B cell (primary cell): ENCODE measurements at regions not wholly inside any gene's neighbourhood (a gene's known extent, or its start where the extent isn't known, plus 50 kb on each side); places are given as distances from the start of the nearest gene placed in this dataset.

Source experiments
- ATAC-seq: fragments of 200-7000 bp; cut with Tn5 transposase; one replicate; pipeline ENCODE4 v1.10.0; 2021; ENCODE audit warnings: low read depth, mild to moderate bottlenecking, moderate number of reproducible peaks, moderate library complexity
- CTCF ChIA-PET: fragments of 350-600 bp; sonication (Branson Sonifier 250); formaldehyde crosslinking; loops from one replicate; lab custom pipeline; 2021; ENCODE audit warnings: antibody characterized with exemption, inconsistent platforms; lab: Charles Lee
- POLR2A ChIA-PET: fragments of 350-600 bp; sonication (Branson Sonifier 250); formaldehyde crosslinking; loops from one replicate; lab custom pipeline; 2021; ENCODE audit warnings: antibody characterized with exemption; lab: Charles Lee
- DNase-seq: peaks from one replicate; pipeline ENCODE4 v3.0.0; 2013
- H2AFZ ChIP-seq: 2 replicates; pipeline ENCODE4 v1.6.1; 2012; ENCODE audit warnings: mild to moderate bottlenecking, low read depth, low read length; ENCODE audit not compliant: insufficient read depth, poor library complexity, severe bottlenecking
- H3K27ac ChIP-seq, 2 donors: 1 replicate in 1 of 2; 2 replicates in 1 of 2; pipeline ENCODE4 v1.5.1; 2012 to 2013; ENCODE audit warnings: low read length in 2 of 2, mild to moderate bottlenecking in 2 of 2, moderate library complexity in 1 of 2
- H3K27me3 ChIP-seq, 4 experiments: fragments of 200-600 bp in 1 of 4; sonication (generic) in 1 of 4; replicated peaks in 1 of 4; 1 replicate in 2 of 4; 2 replicates in 2 of 4; pipeline versions ENCODE4 v1.6.1 to v1.7.0; 2013 to 2016; ENCODE audit warnings: low read length in 3 of 4, mild to moderate bottlenecking in 2 of 4, mixed read lengths in 1 of 4, moderate library complexity in 1 of 4; ENCODE audit not compliant: insufficient read depth in 4 of 4, control insufficient read depth in 3 of 4; ENCODE audit errors: control extremely low read depth in 1 of 4
- H3K36me3 ChIP-seq, 2 experiments: replicated peaks in 1 of 2; 1 replicate in 1 of 2; 2 replicates in 1 of 2; pipeline versions ENCODE4 v1.6.1 to v1.7.1; 2013; ENCODE audit warnings: low read length in 1 of 2; ENCODE audit not compliant: insufficient read depth in 2 of 2, control insufficient read depth in 1 of 2; ENCODE audit errors: control extremely low read depth in 1 of 2, extremely low read depth in 1 of 2
- H3K4me1 ChIP-seq, 2 donors: fragments of 200-600 bp in 1 of 2; sonication (generic) in 1 of 2; 1 replicate in 1 of 2; 2 replicates in 1 of 2; pipeline versions ENCODE4 v1.5.1 to v1.6.1; 2013 to 2017; ENCODE audit warnings: low read length in 2 of 2; ENCODE audit not compliant: control insufficient read depth in 2 of 2, insufficient read depth in 2 of 2
- H3K4me2 ChIP-seq: replicated peaks from 2 replicates; pipeline ENCODE3; 2012; ENCODE audit warnings: mild to moderate bottlenecking, low read depth, low read length; ENCODE audit not compliant: poor library complexity, severe bottlenecking
- H3K4me3 ChIP-seq, 5 experiments: fragments of 200-600 bp in 1 of 5; sonication (generic) in 1 of 5; 1 replicate in 3 of 5; 2 replicates in 2 of 5; pipeline versions ENCODE4 v1.5.1 to v1.7.0; 2011 to 2016; ENCODE audit warnings: low read length in 4 of 5, mild to moderate bottlenecking in 4 of 5, low read depth in 2 of 5, control low read depth in 1 of 5, moderate library complexity in 1 of 5; ENCODE audit not compliant: insufficient read depth in 1 of 5; ENCODE audit errors: control extremely low read depth in 1 of 5, extremely low read depth in 1 of 5
- H3K79me2 ChIP-seq: fragments of 200-600 bp; sonication (generic); one replicate; pipeline ENCODE4 v1.6.0; 2016; ENCODE audit warnings: low read length; ENCODE audit not compliant: control insufficient read depth, insufficient read depth
- H3K9ac ChIP-seq: fragments of 200-600 bp; sonication (generic); 2 replicates; pipeline ENCODE4 v1.6.1; 2017; ENCODE audit warnings: mild to moderate bottlenecking, low read length, moderate library complexity
- H3K9me3 ChIP-seq, 3 donors: one replicate each; pipeline versions ENCODE4 v1.6.1 to v1.7.1; 2013; ENCODE audit warnings: low read length in 2 of 3; ENCODE audit not compliant: control insufficient read depth in 2 of 3, insufficient read depth in 1 of 3; ENCODE audit errors: control extremely low read depth in 1 of 3
- H4K20me1 ChIP-seq: 2 replicates; pipeline ENCODE4 v1.6.0; 2012; ENCODE audit warnings: mild to moderate bottlenecking, low read length; ENCODE audit not compliant: insufficient read depth, control insufficient read depth, poor library complexity, severe bottlenecking
- H3K27ac Mint-ChIP-seq: one replicate; pipeline ENCODE4 v1.8.0; 2021; ENCODE audit warnings: mixed read lengths
- H3K27me3 Mint-ChIP-seq: one replicate; pipeline ENCODE4 v1.8.0; 2021; ENCODE audit warnings: mixed read lengths
- H3K4me1 Mint-ChIP-seq: one replicate; pipeline ENCODE4 v1.8.0; 2021; ENCODE audit warnings: mixed read lengths
- H3K4me3 Mint-ChIP-seq: one replicate; pipeline ENCODE4 v1.8.0; 2021; ENCODE audit warnings: mixed read lengths
- H3K9me3 Mint-ChIP-seq: one replicate; pipeline ENCODE4 v1.8.0; 2022; ENCODE audit warnings: mixed read lengths; ENCODE audit not compliant: insufficient read depth
- CTCF ChIP-seq: fragments of 200-600 bp; IDR thresholded peaks from one replicate; pipeline ENCODE4 v1.8.0; 2022; ENCODE audit warnings: antibody characterized with exemption, mild to moderate bottlenecking
- EZH2 ChIP-seq: IDR thresholded peaks from 2 replicates; pipeline ENCODE4 v1.6.1; 2012; ENCODE audit warnings: borderline replicate concordance, low read depth, mild to moderate bottlenecking, moderate library complexity, low read length; ENCODE audit not compliant: insufficient read depth, poor library complexity, severe bottlenecking
- WGBS: methylation state at CpG from one replicate; pipeline ENCODE4 v1.1.5; 2013; ENCODE audit warnings: missing lambda C conversion rate; ENCODE audit not compliant: insufficient coverage; 5-methylcytosine and 5-hydroxymethylcytosine counted together
- intact Hi-C: fragments of 100-400 bp; cut with micrococcal nuclease; formaldehyde crosslinking; loops from one replicate; pipeline ENCODE4 v1.10.0; 2022

- Histone ChIP-seq H3K36me3 (no peaks in the 10 kb centered on the region), H3K9me3 (no peaks in the 10 kb centered on the region), H3K27me3 (no peaks in the 10 kb centered on the region), H3K9ac (no peak overlapping the region), H4K20me1 (no peaks in the 10 kb centered on the region), H3K4me1 (no peaks in the 10 kb centered on the region), H3K4me3 (no peak overlapping the region), H3K4me2 (no peak overlapping the region), H2AFZ (no peak overlapping the region), H3K79me2 (no peaks in the 10 kb centered on the region), H3K27ac (no peak overlapping the region)
- Mint-ChIP-seq H3K4me3 (no peak overlapping the region), H3K27me3 (peaks cover 12% of the 10 kb centered on the region), H3K27ac (no peak overlapping the region), H3K9me3 (no peaks in the 10 kb centered on the region), H3K4me1 (no peaks in the 10 kb centered on the region)
- 90% methylated on average over 1 of the region's 4 CpGs for WGBS
- DNase-seq, result no peak
- ChIA-PET POLR2A (no interaction called here), CTCF (no interaction called here)
- no peak for ATAC-seq
- intact Hi-C loops, result no loop called here
- no peak for TF ChIP-seq CTCF
- TF ChIP-seq EZH2, result no peak
Measured at GRCh38 chr18:61637905-61638595, 254.8 kb downstream of the RNF152 start.

- Mint-ChIP-seq H3K27me3 (peaks cover 15% of the 10 kb centered on the region), H3K27ac (no peak overlapping the region), H3K9me3 (no peaks in the 10 kb centered on the region), H3K4me1 (no peaks in the 10 kb centered on the region), H3K4me3 (no peak overlapping the region)
- DNase-seq, result no peak
- ATAC-seq, result no peak
- no peaks in the 10 kb centered on the region for H3K36me3 ChIP-seq
- H3K79me2 ChIP-seq, result no peaks in the 10 kb centered on the region
- 93% methylated on average over 5 of the region's 8 CpGs for WGBS
- TF ChIP-seq EZH2 (no peak), CTCF (no peak)
- no peak overlapping the region for H3K4me2 ChIP-seq
- H4K20me1 ChIP-seq, result no peaks in the 10 kb centered on the region
- H3K9ac ChIP-seq, result no peak overlapping the region
- H3K4me3 ChIP-seq, result no peak overlapping the region
- H3K27ac ChIP-seq, result no peak overlapping the region
- intact Hi-C loops, result no loop called here
- H3K4me1 ChIP-seq, result no peaks in the 10 kb centered on the region
- no peak overlapping the region for H2AFZ ChIP-seq
- no peaks in the 10 kb centered on the region for H3K27me3 ChIP-seq
- H3K9me3 ChIP-seq, result no peaks in the 10 kb centered on the region
- POLR2A ChIA-PET, result no interaction called here
- CTCF ChIA-PET, result no interaction called here
Measured at GRCh38 chr18:61637319-61637718, 255.5 kb downstream of the RNF152 start.
